GM12875 (cell line): ENCODE measurements at regions not wholly inside any gene's neighbourhood (a gene's known extent, or its start where the extent isn't known, plus 50 kb on each side); places are given as distances from the start of the nearest gene placed in this dataset.
"Not testable (repeated sequence)": the region's sequence is repeated elsewhere in the genome, so short reads cannot be mapped to it uniquely, and the experiment has no call there.

Source experiments
- H3K4me3 ChIP-seq: one replicate; pipeline ENCODE4 v1.5.1; 2011; ENCODE audit warnings: low read depth, low read length, control low read depth
- CTCF ChIP-seq: IDR thresholded peaks from 2 replicates; pipeline ENCODE4 v1.5.1; 2011; ENCODE audit warnings: low read depth, mild to moderate bottlenecking, control low read depth, inconsistent platforms, low read length, moderate library complexity, borderline replicate concordance; ENCODE audit not compliant: insufficient read depth

DNA sequence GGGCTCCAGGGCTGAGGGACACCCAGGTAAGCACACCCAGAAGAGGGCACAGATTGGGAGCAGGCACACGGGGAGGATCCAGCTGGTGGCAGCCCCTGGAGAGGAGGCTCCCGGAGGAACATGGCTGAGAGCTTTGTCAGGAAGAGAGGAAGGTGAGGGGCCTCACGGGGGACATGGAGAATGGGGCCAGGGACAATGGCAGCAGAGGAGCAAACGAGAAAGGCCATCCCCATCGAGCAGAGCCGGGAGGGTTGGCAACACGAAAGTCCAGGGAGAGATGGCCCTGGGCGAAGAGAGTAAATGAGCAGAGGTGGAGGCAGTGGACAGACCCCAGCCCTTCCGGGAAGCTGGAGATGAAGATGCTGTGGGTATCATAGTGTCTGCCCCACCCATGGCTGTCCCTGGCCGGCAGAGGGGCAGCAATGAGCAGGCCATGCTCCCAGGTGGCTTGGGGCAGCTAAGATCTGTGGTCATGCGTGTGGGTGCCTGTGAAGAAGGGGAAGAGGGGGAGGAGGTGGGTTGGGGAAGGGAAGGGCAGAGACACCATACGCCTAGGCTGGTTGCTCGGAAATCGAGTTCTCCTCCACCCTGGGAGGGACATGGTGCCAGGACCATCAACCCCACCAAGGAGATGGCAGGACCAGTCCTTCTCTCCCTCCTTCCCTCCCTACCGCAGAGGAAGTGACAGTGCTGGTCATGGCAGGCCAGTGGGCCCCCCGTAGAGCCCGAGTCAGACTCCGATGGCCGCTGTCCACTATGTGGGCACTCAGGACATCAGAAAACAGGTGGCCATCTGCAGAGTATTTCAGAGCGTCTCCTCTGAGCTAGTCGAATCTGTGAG, 191.7 kb downstream of the NDUFA10 start:
- no peak for TF ChIP-seq CTCF
- H3K4me3 ChIP-seq = no peak overlapping the region

GRCh38 chr2:239832490-239833268, 192.5 kb downstream of the NDUFA10 start:
- no peak overlapping the region for H3K4me3 ChIP-seq
- no peak for TF ChIP-seq CTCF

DNA sequence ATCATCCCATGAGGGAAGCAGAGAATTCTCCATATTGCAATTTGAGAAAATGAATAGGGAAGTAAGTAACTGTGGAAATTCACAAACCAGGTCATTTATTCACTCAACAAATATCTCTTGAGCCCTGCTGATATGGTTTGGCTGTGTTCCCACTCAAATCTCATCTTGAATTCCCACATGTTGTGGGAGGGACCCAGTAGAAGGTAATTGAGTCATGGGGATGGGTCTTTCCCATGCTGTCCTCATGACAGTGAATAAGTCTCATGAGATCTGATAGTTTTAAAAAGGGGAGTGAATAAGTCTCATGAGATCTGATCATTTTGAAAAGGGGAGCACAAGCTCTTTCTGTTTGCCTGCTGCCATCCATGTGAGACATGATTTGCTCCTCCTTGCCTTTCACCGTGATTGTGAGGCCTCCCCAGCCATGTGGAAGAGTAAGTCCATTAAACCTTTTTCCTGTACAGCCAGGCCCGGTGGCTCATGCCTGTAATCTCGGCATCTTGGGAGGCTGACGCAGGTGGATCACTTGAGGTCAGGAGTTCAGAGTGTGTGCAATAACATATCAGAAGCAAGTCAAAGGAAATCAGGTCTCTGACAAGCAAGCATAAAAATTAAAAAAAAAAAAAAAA, 193.2 kb downstream of the NDUFA10 start:
- H3K4me3 ChIP-seq = no peak overlapping the region
- no peak for TF ChIP-seq CTCF

DNA sequence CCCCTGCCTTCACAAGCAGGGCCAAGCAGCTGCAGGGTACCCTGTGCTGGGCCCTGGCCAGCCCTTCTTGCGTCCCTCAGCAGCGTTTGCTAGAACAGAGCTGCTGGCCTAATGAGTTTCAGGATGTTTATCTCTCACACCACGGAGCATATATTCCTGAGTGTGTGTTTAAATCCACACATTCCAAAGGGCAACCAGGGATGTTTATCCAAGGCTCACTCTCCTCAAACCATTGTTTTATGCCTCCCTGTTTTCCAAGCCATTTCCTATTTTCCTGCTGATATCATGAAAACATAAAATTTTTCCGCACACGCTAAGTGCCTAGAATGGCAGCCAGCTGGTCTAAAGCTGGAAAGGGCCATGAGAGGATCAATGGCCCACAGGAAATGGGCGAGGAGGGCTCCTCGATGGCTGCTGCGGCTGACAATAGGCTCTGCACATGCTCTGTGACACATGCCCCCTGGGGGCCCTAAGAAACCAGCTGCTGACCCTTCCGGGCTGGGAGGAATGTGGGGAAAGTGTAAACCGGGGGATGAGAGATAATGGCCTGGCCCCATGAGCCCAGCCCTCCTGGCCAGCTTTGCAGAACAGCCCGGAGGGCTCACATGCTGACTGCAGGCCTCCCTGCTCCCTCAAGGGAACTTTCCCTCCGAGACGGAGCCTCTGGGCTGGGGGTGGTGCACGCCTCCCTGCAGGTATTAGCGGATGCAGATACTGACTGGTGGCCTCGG, 194.0 kb downstream of the NDUFA10 start:
- H3K4me3 ChIP-seq = no peak overlapping the region
- TF ChIP-seq CTCF = no peak

- TF ChIP-seq CTCF = no peak
- no peak overlapping the region for H3K4me3 ChIP-seq
Measured at GRCh38 chr2:239830121-239831000, 194.8 kb downstream of the NDUFA10 start.

GRCh38 chr2:239829326-239829725, 195.8 kb downstream of the NDUFA10 start:
- TF ChIP-seq CTCF = no peak
- no peak overlapping the region for H3K4me3 ChIP-seq

GRCh38 chr2:239828973-239829275, 196.2 kb downstream of the NDUFA10 start:
- not testable (repeated sequence) for H3K4me3 ChIP-seq
